GM21723 (cell line): ENCODE measurements at regions not wholly inside any gene's neighbourhood (a gene's known extent, or its start where the extent isn't known, plus 50 kb on each side); places are given as distances from the start of the nearest gene placed in this dataset.

ENCODE experiments used
- ATAC-seq: cut with Tn5 transposase; IDR thresholded peaks from one replicate; pipeline ENCODE4 v1.9.1; 2021; ENCODE audit warnings: mild to moderate bottlenecking, moderate library complexity; ENCODE audit not compliant: unreplicated experiment

DNA sequence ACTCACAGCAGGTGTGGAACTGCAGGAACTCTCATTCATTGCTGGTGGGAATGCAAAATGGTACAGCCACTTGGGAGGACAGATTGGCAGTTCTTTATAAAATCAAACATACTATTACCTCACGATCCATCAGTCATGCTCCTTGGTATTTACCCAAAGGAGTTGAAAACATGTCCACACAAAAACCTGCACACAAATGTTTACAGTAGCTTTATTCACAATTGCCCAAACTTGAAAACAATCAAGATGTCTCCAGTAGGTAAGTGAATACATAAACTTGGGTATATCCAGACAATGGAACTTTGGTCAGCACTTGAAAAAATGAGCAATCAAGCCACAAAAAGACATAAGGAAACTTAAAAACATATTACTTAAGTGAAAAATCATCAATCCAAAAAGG is 215.5 kb downstream of the IRX1 start:
- ATAC-seq, result no peak

- ATAC-seq, result no peak
These were observed 223.0 kb downstream of the IRX1 start for GRCh38 chr5:3818624-3819023.

- ATAC-seq, result no peak
These were observed 230.2 kb downstream of the IRX1 start for GRCh38 chr5:3825531-3826451.

DNA sequence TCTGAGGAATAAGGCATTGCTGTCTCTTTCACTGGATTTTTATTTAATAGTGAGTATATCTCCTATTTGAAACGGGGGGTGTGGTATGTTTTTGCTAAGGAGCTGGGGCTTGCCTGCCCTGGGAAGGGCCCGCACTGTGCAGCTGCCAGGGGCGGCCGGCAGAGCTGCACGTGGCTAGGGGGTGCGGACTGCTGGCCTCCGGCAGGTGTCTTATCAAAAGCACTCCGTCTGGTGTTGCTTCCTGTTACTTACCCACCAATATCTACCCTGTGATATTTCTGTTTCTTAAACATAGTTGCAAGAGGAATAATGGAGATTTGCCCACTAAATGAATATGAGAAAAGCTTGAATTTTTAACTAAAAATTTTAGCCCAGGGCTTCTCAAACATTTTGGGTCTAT is 232.0 kb downstream of the IRX1 start:
- ATAC-seq, result no peak

- no peak for ATAC-seq
These were observed 233.1 kb downstream of the IRX1 start for GRCh38 chr5:3828761-3829160.

DNA sequence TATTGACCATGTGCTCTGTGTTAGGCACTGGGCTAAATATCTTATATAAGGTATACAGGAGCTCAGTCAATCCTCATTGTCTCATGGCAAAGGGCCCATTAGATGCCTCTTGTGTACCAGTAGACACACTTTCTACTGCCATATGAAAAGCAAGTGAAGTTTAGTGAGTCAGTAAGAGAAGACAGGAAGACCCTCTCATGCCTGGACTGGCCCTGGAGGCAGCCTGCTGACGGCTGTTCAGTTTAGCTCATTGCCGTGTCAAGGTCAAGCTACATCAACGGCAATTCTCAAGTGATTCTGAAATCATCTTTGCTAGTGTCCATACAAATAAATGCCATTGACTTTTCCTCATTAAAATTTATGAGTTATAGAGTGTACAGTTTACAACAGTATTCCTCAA is 237.9 kb downstream of the IRX1 start:
- no peak for ATAC-seq

DNA sequence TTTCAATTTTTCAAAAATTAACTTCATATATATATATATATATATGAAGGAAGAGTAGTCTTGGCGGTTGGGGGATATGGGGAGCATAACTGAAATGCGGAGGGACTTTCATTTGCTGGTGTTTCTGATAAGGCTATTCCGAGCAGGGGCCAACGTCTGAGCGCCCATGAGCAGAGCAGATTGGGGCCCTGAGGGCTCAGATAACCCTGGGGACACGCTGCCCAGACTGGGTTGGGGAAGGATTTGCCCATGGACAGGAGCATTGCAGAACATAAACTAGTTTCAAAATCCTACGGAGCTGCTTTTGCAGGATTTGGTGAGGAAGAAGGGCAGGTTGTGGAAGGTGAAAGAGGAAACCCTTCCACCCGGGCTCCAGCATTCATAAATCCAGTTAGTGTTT is 240.2 kb downstream of the IRX1 start:
- no peak for ATAC-seq

DNA sequence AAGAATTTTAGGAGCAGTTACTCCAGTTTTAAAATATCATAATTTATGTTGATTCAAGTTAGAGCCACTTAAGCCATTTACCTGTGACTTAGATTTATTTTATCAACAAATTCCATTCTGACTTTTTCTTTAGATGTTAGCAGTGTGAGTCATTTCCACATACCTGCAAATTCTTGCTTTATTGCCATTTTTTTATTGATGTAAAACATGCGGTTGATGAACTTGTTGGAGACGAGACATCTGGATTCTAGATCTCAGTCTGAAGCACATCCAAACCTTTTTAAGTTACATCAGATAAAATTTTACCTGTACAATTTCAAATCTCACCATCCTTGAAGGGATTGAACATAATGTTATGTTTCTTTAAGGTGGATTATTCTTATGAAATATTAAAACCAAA is 240.9 kb downstream of the IRX1 start:
- ATAC-seq, result no peak

DNA sequence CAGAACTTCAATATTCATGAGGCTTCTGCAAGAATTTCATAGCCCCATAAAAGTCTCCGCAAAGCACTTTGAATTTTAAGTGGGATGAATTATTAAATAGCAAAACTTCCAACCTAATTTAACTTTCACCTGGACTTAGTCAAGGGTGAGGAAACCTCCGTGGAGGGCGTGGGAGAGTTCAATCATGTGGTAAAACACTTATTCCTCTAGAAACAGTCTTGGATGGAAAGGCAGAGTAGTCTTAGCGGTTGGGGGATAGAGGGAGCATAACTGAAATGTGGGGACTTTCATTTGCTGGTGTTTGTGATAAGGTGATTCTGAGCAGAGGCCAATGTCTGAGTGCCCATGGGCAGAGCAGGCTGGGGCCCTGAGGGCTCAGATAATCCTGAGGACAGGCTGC is 241.9 kb downstream of the IRX1 start:
- no peak for ATAC-seq

DNA sequence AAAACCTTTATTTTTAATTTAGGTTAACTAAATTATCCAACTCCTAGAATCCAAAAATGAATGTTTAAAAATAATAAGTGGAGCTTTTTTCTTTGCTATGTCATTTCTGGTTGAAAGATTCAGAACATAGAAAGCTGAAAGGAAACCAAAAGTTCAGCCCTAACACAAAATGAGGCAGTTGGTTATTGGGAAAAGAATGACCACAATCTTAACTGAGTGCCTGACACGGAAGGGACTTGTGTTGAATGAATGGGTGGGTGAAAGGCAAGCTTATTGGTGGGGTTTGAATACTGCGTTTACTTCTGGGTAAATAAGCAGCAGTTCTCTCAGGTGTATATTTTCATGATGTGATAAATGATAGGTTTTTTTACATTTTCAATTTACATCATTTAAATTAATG is 243.5 kb downstream of the IRX1 start:
- ATAC-seq, result no peak

GRCh38 chr5:3842591-3842990 is 247.0 kb downstream of the IRX1 start:
- ATAC-seq, result no peak

DNA sequence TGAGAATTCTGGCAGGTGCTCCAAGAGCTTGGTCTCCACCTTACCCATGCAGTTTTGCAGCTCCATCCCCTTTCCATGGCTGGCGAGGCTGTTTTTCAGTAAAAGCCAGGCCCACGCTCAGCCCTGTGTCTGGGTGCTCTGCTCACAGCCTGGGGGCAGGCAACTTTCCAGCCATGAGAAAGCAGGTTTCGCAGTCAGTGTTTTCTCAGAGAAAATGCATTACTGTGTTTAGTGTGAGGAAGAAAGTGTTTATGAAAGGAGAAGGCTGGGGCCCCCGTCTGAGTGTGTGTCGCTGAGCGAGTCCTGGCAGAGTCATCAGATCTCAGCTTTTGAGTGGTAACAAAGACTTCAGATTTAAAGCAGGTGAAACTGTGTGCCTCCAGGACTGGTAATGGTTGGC is 248.1 kb downstream of the IRX1 start:
- ATAC-seq, result no peak

- no peak for ATAC-seq
These were observed 248.6 kb downstream of the IRX1 start for GRCh38 chr5:3844266-3844665.

DNA sequence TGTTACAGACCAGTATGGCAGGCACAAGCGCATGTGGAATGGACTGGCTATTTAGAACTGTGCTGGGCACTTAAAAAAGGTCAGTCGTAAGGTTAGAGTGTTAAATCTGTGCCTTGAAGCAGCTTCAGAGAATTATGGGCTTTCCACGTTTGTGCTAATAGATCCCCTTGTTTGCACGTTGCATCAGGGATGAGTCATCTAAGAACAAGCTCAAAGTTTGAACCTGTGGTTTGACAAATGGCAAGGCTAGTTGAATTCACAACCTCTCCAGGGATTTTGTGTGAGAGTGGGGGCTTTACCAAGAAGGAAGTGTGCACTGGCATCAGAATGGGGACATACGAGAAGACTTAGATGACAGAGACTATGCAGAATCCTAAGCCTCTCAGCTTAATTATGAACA is 249.6 kb downstream of the IRX1 start:
- no peak for ATAC-seq

DNA sequence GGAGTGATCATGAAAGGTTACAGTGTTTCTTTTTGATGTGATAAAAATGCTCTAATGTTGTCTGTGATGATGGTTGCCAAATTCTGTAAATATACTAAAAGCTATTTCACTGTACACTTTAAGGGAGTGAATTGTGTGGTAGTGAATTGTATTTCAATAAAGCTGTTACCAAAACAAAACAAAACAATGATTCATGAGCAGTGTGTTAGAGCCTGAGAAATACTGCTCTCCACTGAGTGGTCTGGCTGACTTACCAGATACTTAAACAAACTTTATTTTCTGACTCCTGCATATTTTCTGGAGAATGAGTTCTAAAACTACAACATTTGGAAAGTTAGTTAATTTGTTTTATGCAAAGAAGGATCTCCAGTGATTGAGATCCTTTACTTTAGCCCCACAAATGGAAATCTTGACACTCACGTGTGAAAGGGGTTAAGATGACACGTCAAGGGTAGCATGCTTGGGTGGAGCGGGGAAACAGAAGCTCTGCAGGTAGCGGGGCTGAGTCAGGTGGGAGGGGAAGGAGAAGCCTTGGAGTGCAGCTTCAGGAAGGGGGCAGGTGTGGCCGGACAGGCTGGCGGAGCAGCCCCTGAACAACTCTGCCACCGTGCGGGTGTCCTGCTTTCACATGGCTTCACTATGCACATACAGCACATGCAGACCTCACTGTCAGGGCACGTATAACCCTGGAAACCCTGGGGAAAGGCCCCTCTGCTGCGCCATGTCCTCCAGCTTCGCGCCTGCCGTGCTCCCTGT is 256.7 kb downstream of the IRX1 start:
- no peak for ATAC-seq

- no peak for ATAC-seq
These were observed 257.7 kb downstream of the IRX1 start for GRCh38 chr5:3853362-3853761.

DNA sequence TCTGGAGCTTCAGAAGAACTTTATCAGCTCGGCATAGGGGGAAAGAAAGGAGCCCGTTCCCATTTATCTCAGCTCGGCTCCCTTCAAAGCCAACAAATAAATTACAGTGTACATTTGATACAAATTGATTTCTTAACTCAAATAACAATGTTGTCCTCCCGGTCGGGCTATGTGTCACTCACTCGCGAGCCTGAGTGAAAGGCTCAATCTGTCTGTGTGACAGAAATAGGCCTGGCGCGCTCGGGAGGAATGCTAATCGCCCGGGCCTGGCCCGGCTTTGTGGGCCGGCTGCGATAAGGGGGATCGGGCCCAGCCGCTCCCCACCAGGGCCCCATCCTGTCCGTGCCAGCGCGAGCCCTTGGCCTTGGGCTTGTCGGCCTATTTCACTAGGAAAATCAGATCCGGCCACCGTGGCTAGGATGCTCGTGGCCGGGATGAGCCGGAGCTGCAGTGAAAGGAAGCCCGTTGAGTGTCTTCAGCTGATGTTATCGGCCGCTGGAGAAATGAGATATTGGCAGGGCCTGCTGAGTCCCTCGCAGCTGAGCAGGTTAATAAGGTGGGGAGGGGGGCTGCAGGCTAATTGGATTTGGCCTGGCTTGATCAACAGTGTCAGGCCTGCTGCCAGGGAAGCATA is 258.7 kb downstream of the IRX1 start:
- no peak for ATAC-seq

GRCh38 chr5:3856036-3856435 is 260.4 kb downstream of the IRX1 start:
- no peak for ATAC-seq

DNA sequence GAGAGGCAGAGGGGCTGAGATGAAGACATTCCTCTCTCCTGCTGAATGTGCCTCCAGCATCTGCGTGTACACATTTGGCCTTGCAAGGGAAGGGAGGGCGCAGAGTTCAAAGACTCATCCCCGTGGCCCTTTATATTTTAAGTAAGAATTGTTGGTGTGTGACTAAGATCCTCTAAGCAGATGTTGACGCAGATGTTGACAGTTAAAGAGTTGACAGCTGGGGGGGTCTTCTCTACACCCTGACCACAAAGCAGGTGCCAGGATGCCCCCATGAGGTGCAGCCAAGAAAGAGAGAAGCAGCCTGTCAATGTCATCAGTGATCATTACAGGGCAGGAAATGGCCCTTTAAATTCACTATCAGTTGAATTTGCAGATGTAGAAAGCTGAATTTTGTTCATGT is 262.9 kb downstream of the IRX1 start:
- no peak for ATAC-seq

DNA sequence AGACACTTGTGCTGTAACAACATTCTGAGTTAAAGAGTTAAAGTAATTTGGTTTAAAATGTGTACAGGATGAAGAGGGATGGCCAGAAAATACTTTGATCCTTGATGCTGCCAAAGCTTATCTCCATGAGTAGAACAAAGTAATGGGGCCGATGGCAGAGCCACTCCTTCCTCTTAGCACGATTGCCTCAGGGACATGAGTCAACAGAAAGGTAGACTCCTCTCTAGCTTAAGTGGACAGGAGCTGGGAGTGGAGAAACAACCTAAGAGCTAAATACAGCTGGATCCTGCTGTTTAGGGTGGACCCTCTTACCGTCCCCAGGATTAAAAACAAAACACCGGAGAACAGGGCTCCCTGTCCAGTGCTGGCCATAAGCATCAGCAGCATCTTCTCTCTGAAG is 267.3 kb downstream of the IRX1 start:
- ATAC-seq, result no peak

- no peak for ATAC-seq
These were observed 279.5 kb downstream of the IRX1 start for GRCh38 chr5:3875144-3875543.

GRCh38 chr5:3878267-3878666 is 282.6 kb downstream of the IRX1 start:
- ATAC-seq, result no peak
